ENCODE measurements at regions not wholly inside any gene's neighbourhood (a gene's known extent, or its start where the extent isn't known, plus 50 kb on each side); places are given as distances from the start of the nearest gene placed in this dataset.

DNA sequence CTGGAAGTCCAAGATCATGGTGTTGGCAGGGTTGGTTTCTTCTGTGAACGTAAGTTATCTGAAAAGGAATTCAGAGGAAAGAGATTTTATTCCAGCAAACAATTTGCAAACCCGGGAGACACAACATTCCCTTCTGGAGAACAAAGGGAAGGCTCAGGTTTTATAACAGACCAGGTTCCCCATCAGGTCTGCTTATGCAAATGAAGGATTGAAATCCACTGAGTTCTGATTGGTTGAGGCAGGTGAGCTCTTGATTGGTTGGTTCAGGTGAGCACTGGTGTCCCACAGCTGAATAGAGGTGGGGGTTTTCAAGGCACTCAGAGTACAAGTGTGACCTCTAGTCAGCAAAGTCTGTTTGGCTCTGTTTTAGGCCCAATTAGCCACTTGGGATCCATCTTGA is 1306.8 kb downstream of the TBC1D22A start:
- TF ChIP-seq PPARA (CRISPR knock-in tag; IDR thresholded peaks at IDR 0.05; ENCODE audit: borderline replicate concordance), result no peak
- no peak for ATAC-seq

GRCh38 chr22:48068323-48068885 is 1306.0 kb downstream of the TBC1D22A start:
- TF ChIP-seq PATZ1 (CRISPR knock-in tag; IDR thresholded peaks at IDR 0.05; ENCODE audit: borderline replicate concordance), result no peak
- no peak for TF ChIP-seq ZFP30 (CRISPR knock-in tag; IDR thresholded peaks at IDR 0.05)
- TF ChIP-seq ARNTL (CRISPR knock-in tag; IDR thresholded peaks at IDR 0.05; ENCODE audit: borderline replicate concordance, low read depth), result no peak
- no peak for TF ChIP-seq PPARA (CRISPR knock-in tag; IDR thresholded peaks at IDR 0.05; ENCODE audit: borderline replicate concordance)
- TF ChIP-seq, protein P1, sequence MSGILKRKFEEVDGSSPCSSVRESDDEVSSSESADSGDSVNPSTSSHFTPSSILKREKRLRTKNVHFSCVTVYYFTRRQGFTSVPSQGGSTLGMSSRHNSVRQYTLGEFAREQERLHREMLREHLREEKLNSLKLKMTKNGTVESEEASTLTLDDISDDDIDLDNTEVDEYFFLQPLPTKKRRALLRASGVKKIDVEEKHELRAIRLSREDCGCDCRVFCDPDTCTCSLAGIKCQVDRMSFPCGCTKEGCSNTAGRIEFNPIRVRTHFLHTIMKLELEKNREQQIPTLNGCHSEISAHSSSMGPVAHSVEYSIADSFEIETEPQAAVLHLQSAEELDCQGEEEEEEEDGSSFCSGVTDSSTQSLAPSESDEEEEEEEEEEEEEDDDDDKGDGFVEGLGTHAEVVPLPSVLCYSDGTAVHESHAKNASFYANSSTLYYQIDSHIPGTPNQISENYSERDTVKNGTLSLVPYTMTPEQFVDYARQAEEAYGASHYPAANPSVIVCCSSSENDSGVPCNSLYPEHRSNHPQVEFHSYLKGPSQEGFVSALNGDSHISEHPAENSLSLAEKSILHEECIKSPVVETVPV (CRISPR knock-in tag; IDR thresholded peaks at IDR 0.05), result no peak
- no peak for TF ChIP-seq ZC3H10 (CRISPR knock-in tag; IDR thresholded peaks at IDR 0.05)
- TF ChIP-seq ZFP3 (CRISPR knock-in tag; IDR thresholded peaks at IDR 0.05), result no peak
- TF ChIP-seq, protein P2, sequence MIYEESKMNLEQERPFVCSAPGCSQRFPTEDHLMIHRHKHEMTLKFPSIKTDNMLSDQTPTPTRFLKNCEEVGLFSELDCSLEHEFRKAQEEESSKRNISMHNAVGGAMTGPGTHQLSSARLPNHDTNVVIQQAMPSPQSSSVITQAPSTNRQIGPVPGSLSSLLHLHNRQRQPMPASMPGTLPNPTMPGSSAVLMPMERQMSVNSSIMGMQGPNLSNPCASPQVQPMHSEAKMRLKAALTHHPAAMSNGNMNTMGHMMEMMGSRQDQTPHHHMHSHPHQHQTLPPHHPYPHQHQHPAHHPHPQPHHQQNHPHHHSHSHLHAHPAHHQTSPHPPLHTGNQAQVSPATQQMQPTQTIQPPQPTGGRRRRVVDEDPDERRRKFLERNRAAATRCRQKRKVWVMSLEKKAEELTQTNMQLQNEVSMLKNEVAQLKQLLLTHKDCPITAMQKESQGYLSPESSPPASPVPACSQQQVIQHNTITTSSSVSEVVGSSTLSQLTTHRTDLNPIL (CRISPR knock-in tag; IDR thresholded peaks at IDR 0.05; ENCODE audit: low read depth), result no peak
- no peak for TF ChIP-seq ISL1 (CRISPR knock-in tag; IDR thresholded peaks at IDR 0.05)
- no peak for TF ChIP-seq ZNF70 (CRISPR knock-in tag; IDR thresholded peaks at IDR 0.05)
- no peak for TF ChIP-seq ZNF8 (CRISPR knock-in tag; IDR thresholded peaks at IDR 0.05)
- no peak for TF ChIP-seq BACH2 (CRISPR knock-in tag; IDR thresholded peaks at IDR 0.05; ENCODE audit: borderline replicate concordance)
- no peak for TF ChIP-seq TOX (CRISPR knock-in tag; IDR thresholded peaks at IDR 0.05; ENCODE audit: borderline replicate concordance)
- TF ChIP-seq POU6F1 (CRISPR knock-in tag; IDR thresholded peaks at IDR 0.05; ENCODE audit: borderline replicate concordance, low read depth), result no peak
- TF ChIP-seq TCF4 (CRISPR knock-in tag; IDR thresholded peaks at IDR 0.05; ENCODE audit: borderline replicate concordance), result no peak
- TF ChIP-seq OSR1 (CRISPR knock-in tag; IDR thresholded peaks at IDR 0.05), result no peak
- no peak for ATAC-seq

GRCh38 chr22:48065892-48066291 is 1303.4 kb downstream of the TBC1D22A start:
- no peak for ATAC-seq
- TF ChIP-seq GLIS3 (CRISPR knock-in tag; IDR thresholded peaks at IDR 0.05), result no peak
- TF ChIP-seq ESRRG (CRISPR knock-in tag; IDR thresholded peaks at IDR 0.05), result no peak
- no peak for TF ChIP-seq SNAI2 (CRISPR knock-in tag; IDR thresholded peaks at IDR 0.05)
- TF ChIP-seq ISL1 (CRISPR knock-in tag; IDR thresholded peaks at IDR 0.05), result no peak
- TF ChIP-seq, protein P1 (CRISPR knock-in tag; IDR thresholded peaks at IDR 0.05), result no peak
- no peak for TF ChIP-seq PATZ1 (CRISPR knock-in tag; IDR thresholded peaks at IDR 0.05; ENCODE audit: borderline replicate concordance)
- no peak for TF ChIP-seq PPARA (CRISPR knock-in tag; IDR thresholded peaks at IDR 0.05; ENCODE audit: borderline replicate concordance)
- no peak for TF ChIP-seq BACH2 (CRISPR knock-in tag; IDR thresholded peaks at IDR 0.05; ENCODE audit: borderline replicate concordance)
- TF ChIP-seq ZC3H10 (CRISPR knock-in tag; IDR thresholded peaks at IDR 0.05), result no peak
- no peak for TF ChIP-seq ZFP3 (CRISPR knock-in tag; IDR thresholded peaks at IDR 0.05)
- TF ChIP-seq ZNF8 (CRISPR knock-in tag; IDR thresholded peaks at IDR 0.05), result no peak
- no peak for TF ChIP-seq ZFP30 (CRISPR knock-in tag; IDR thresholded peaks at IDR 0.05)
- TF ChIP-seq ARNTL (CRISPR knock-in tag; IDR thresholded peaks at IDR 0.05; ENCODE audit: borderline replicate concordance, low read depth), result no peak
- no peak for TF ChIP-seq OSR1 (CRISPR knock-in tag; IDR thresholded peaks at IDR 0.05)
- TF ChIP-seq, protein P2 (CRISPR knock-in tag; IDR thresholded peaks at IDR 0.05; ENCODE audit: low read depth), result no peak

All from SK-N-SH treated with all-trans-retinoic acid at 6 μM for 48 hours (cell line).